ENCODE measurements at regions not wholly inside any gene's neighbourhood (a gene's known extent, or its start where the extent isn't known, plus 50 kb on each side); places are given as distances from the start of the nearest gene placed in this dataset.
"Not testable (repeated sequence)": the region's sequence is repeated elsewhere in the genome, so short reads cannot be mapped to it uniquely, and the experiment has no call there.

GRCh38 chr4:146112389-146112788 is 63.1 kb upstream of the LSM6 start:
- no peak for DNase-seq (ENCODE audit: low read depth)
- H3K4me3 ChIP-seq (ENCODE audit: low read length): no peak overlapping the region
- no peak for TF ChIP-seq CTCF (conservative IDR thresholded peaks at IDR 0.05; ENCODE audit: low read length)

- no peak overlapping the region for H3K4me3 ChIP-seq (ENCODE audit: low read length)
- no peak for TF ChIP-seq CTCF (conservative IDR thresholded peaks at IDR 0.05; ENCODE audit: low read length)
- DNase-seq (ENCODE audit: low read depth): no peak
These were observed 64.5 kb upstream of the LSM6 start for GRCh38 chr4:146110871-146111485.

- no peak overlapping the region for H3K4me3 ChIP-seq (ENCODE audit: low read length)
- no peak for DNase-seq (ENCODE audit: low read depth)
- TF ChIP-seq CTCF (conservative IDR thresholded peaks at IDR 0.05; ENCODE audit: low read length): no peak
These were observed 66.8 kb upstream of the LSM6 start for GRCh38 chr4:146108756-146109155.

- H3K4me3 ChIP-seq (ENCODE audit: low read length): no peak overlapping the region
- DNase-seq (ENCODE audit: low read depth): no peak
- TF ChIP-seq CTCF (conservative IDR thresholded peaks at IDR 0.05; ENCODE audit: low read length): no peak
These were observed 67.8 kb upstream of the LSM6 start for GRCh38 chr4:146107587-146108240.

GRCh38 chr4:146105464-146105863 is 70.1 kb upstream of the LSM6 start:
- peak; percentile 6 for DNase-seq (ENCODE audit: low read depth)
- no peak overlapping the region for H3K4me3 ChIP-seq (ENCODE audit: low read length)
- no peak for TF ChIP-seq CTCF (conservative IDR thresholded peaks at IDR 0.05; ENCODE audit: low read length)

- DNase-seq (ENCODE audit: low read depth): no peak
- TF ChIP-seq CTCF (conservative IDR thresholded peaks at IDR 0.05; ENCODE audit: low read length): no peak
These were observed 71.0 kb upstream of the LSM6 start for GRCh38 chr4:146104541-146104940.

GRCh38 chr4:146104052-146104451 is 71.5 kb upstream of the LSM6 start:
- H3K4me3 ChIP-seq (ENCODE audit: low read length); DNase-seq (ENCODE audit: low read depth): not testable (repeated sequence)

More at GRCh38 chr4:146104541-146104940, 71.0 kb upstream of the LSM6 start:
- no peak overlapping the region for H3K4me3 ChIP-seq (ENCODE audit: low read length)

All from AG10803 (cell line).